Smooth muscle cell (in vitro differentiated cells): ENCODE measurements at regions not wholly inside any gene's neighbourhood (a gene's known extent, or its start where the extent isn't known, plus 50 kb on each side); places are given as distances from the start of the nearest gene placed in this dataset.

ENCODE experiments used
- DNase-seq: peaks from one replicate; lab custom pipeline; 2025; ENCODE audit not compliant: unreplicated experiment; lab: John Stamatoyannopoulos, UW
- H2AFZ ChIP-seq: fragments of 200-600 bp; sonication (generic); 2 replicates; pipeline ENCODE4 v1.6.0; 2016; ENCODE audit warnings: antibody characterized with exemption, low read depth, mild to moderate bottlenecking
- H3F3A ChIP-seq: fragments of 200-600 bp; sonication (generic); 2 replicates; pipeline ENCODE4 v1.6.0; 2017; ENCODE audit warnings: antibody characterized with exemption, low read depth
- H3K27ac ChIP-seq: fragments of 200-600 bp; sonication (generic); 2 replicates; pipeline ENCODE4 v1.5.1; 2016; ENCODE audit warnings: low read depth, mild to moderate bottlenecking
- H3K27me3 ChIP-seq: fragments of 200-600 bp; sonication (generic); 2 replicates; pipeline ENCODE4 v1.6.1; 2016; ENCODE audit warnings: low read depth, mild to moderate bottlenecking
- H3K36me3 ChIP-seq: fragments of 200-600 bp; sonication (generic); 2 replicates; pipeline ENCODE4 v1.5.1; 2016; ENCODE audit warnings: low read depth
- H3K4me1 ChIP-seq: fragments of 200-600 bp; sonication (generic); 2 replicates; pipeline ENCODE4 v1.5.1; 2016; ENCODE audit warnings: low read depth
- H3K4me2 ChIP-seq: fragments of 200-600 bp; sonication (generic); 2 replicates; pipeline ENCODE4 v1.6.0; 2016; ENCODE audit warnings: mild to moderate bottlenecking
- H3K4me3 ChIP-seq: fragments of 200-600 bp; sonication (generic); 2 replicates; pipeline ENCODE4 v1.5.1; 2016; ENCODE audit warnings: mild to moderate bottlenecking
- H3K79me2 ChIP-seq: fragments of 200-600 bp; sonication (generic); 2 replicates; pipeline ENCODE4 v1.6.0; 2016; ENCODE audit warnings: low read depth, mild to moderate bottlenecking
- H3K9ac ChIP-seq: fragments of 200-600 bp; sonication (generic); 2 replicates; pipeline ENCODE4 v1.6.0; 2016; ENCODE audit warnings: low read depth
- H3K9me3 ChIP-seq: fragments of 200-600 bp; sonication (generic); replicated peaks from 2 replicates; pipeline ENCODE4 v1.5.1; 2016; ENCODE audit warnings: low read depth
- H4K20me1 ChIP-seq: fragments of 200-600 bp; sonication (generic); 2 replicates; pipeline ENCODE4 v1.6.0; 2016; ENCODE audit warnings: low read depth
- WGBS: methylation state at CpG from one replicate; pipeline ENCODE4 v1.1.7; 2016; ENCODE audit warnings: low lambda C conversion rate; 5-methylcytosine and 5-hydroxymethylcytosine counted together
- TF ChIP-seq, protein P1 (sequence below): fragments of 200-600 bp; sonication (generic); IDR thresholded peaks from 2 replicates; pipeline ENCODE4 v1.5.1; 2017; ENCODE audit warnings: borderline replicate concordance, mild to moderate bottlenecking, antibody characterized with exemption; ENCODE audit not compliant: insufficient read depth, poor library complexity, severe bottlenecking

DNA sequence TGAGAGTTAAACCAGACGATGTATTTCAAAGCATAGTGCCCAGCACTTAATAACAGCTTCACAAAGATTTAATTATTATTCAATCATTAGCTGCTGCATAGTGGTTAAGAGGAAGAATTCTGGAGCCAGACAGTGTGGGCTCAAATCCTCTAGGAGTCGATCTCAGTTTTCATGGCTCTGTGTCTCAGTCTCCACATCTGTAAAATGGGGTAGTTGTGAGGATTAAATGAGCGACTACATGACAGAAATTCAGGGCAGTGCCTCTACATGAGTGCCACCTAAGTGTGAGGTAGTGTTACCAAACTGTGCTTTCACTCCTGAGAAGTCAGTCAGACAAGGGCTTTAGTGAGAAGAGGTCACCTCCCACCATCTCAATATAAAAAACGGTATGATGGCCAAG is 81.7 kb upstream of the FGFR2 start:
- Histone ChIP-seq H3K27ac (no peak overlapping the region), H3K79me2 (no peaks in the 10 kb centered on the region), H3K4me1 (peaks cover 41% of the 10 kb centered on the region), H3K27me3 (no peaks in the 10 kb centered on the region), H2AFZ (no peak overlapping the region), H3K4me3 (no peak overlapping the region), H3K9me3 (peaks cover 10% of the 10 kb centered on the region), H3F3A (peaks cover 5% of the 10 kb centered on the region), H4K20me1 (no peaks in the 10 kb centered on the region), H3K36me3 (no peaks in the 10 kb centered on the region), H3K9ac (no peak overlapping the region), H3K4me2 (no peak overlapping the region)
- WGBS, result 90% methylated on average over 4 of the region's 4 CpGs
- TF ChIP-seq, protein P1, sequence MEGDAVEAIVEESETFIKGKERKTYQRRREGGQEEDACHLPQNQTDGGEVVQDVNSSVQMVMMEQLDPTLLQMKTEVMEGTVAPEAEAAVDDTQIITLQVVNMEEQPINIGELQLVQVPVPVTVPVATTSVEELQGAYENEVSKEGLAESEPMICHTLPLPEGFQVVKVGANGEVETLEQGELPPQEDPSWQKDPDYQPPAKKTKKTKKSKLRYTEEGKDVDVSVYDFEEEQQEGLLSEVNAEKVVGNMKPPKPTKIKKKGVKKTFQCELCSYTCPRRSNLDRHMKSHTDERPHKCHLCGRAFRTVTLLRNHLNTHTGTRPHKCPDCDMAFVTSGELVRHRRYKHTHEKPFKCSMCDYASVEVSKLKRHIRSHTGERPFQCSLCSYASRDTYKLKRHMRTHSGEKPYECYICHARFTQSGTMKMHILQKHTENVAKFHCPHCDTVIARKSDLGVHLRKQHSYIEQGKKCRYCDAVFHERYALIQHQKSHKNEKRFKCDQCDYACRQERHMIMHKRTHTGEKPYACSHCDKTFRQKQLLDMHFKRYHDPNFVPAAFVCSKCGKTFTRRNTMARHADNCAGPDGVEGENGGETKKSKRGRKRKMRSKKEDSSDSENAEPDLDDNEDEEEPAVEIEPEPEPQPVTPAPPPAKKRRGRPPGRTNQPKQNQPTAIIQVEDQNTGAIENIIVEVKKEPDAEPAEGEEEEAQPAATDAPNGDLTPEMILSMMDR, result no peak
- DNase-seq, result no peak

DNA sequence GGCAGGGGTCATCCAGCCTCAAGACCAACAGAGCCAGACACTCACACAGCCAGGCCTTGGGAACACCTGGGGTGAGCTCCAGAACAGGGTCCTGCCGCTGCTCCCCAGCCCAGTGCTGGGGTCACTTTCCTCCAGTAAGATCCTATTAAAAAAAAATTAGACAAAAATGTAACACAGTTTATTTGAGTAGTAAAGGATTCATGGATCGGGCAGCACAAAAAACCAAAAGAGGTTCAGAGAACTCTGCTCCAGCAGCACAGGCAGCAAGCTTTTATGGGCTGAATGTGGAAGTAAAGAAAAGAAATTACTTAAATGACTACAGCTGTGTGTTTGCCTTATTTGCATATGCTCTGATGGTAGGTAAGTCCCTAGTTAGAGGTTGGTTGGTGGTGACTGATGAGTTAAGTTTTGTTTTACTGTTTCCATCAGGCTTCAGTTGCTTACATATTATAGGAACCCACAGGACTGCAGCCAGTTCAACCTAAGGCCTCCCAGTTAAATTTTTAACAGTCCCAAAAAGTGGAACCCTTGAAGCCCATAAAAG is 80.5 kb upstream of the FGFR2 start:
- Histone ChIP-seq H3K27me3 (no peaks in the 10 kb centered on the region), H3K4me2 (no peak overlapping the region), H3K27ac (no peak overlapping the region), H2AFZ (no peak overlapping the region), H4K20me1 (no peaks in the 10 kb centered on the region), H3K4me3 (no peak overlapping the region), H3K9me3 (peaks cover 10% of the 10 kb centered on the region), H3K36me3 (no peaks in the 10 kb centered on the region), H3K9ac (no peak overlapping the region), H3F3A (peaks cover 5% of the 10 kb centered on the region), H3K4me1 (peaks cover 29% of the 10 kb centered on the region), H3K79me2 (no peaks in the 10 kb centered on the region)
- WGBS, result 91% methylated on average over 2 of the region's 2 CpGs
- DNase-seq, result no peak
- TF ChIP-seq, protein P1, result no peak

DNA sequence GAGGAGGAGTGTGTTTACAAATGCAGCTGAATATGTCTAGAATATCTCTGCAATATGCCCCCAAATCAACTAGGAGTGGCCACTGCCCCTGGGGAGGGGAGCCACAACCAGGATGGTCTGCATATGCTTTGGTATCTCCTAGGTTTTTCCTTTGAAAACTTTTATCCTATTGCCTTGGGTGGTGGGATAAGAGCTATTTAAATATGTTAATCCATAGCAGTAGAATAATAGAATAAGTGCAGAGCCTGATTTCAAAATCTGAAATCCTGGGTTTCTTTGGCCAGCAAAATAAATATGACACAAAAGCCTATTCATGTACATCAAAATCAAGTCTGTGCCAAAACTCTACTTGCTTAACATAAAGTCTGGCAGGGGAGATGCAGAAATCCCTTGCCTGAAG is 79.6 kb upstream of the FGFR2 start:
- H3K4me2 ChIP-seq, result no peak overlapping the region
- H3K4me3 ChIP-seq, result no peak overlapping the region
- no peaks in the 10 kb centered on the region for H3K36me3 ChIP-seq
- DNase-seq, result no peak
- H3K27ac ChIP-seq, result no peak overlapping the region
- peaks cover 5% of the 10 kb centered on the region for H3F3A ChIP-seq
- H3K79me2 ChIP-seq, result no peaks in the 10 kb centered on the region
- H2AFZ ChIP-seq, result no peak overlapping the region
- H3K4me1 ChIP-seq, result peaks cover 22% of the 10 kb centered on the region
- no peak overlapping the region for H3K9ac ChIP-seq
- no peaks in the 10 kb centered on the region for H4K20me1 ChIP-seq
- H3K27me3 ChIP-seq, result no peaks in the 10 kb centered on the region
- TF ChIP-seq, protein P1, result no peak
- peaks cover 10% of the 10 kb centered on the region for H3K9me3 ChIP-seq

DNA sequence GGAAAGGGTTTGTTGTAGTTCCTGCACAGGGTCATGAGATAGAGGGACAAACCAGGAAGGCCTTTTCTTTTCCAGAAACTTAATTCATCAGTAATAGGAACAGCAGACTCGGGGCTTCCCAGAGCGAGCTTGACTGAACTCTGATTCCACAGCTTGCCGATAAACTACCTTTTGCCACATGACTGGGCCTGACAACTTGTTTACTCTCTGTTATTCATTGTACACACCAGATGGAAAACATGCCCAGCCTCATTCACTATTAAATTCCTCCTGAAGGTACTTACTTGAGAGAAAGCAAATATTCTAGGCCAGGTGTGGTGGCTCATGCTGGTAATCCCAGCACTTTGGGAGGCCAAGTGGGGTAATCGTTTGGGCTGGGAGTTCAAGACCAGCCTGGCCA is 77.1 kb upstream of the FGFR2 start:
- H3K4me2 ChIP-seq, result no peak overlapping the region
- peaks cover 2% of the 10 kb centered on the region for H3K4me1 ChIP-seq
- no peak overlapping the region for H2AFZ ChIP-seq
- no peak for DNase-seq
- H3F3A ChIP-seq, result peaks cover 5% of the 10 kb centered on the region
- H3K36me3 ChIP-seq, result no peaks in the 10 kb centered on the region
- H3K9me3 ChIP-seq, result peaks cover 10% of the 10 kb centered on the region
- H3K9ac ChIP-seq, result no peak overlapping the region
- no peaks in the 10 kb centered on the region for H3K79me2 ChIP-seq
- H3K4me3 ChIP-seq, result no peak overlapping the region
- no peaks in the 10 kb centered on the region for H4K20me1 ChIP-seq
- no peak overlapping the region for H3K27ac ChIP-seq
- TF ChIP-seq, protein P1, result no peak
- WGBS, result 99% methylated on average over 4 of the region's 4 CpGs
- H3K27me3 ChIP-seq, result no peaks in the 10 kb centered on the region
